Stomach smooth muscle (tissue), 2 donors: ENCODE measurements at regions not wholly inside any gene's neighbourhood (a gene's known extent, or its start where the extent isn't known, plus 50 kb on each side); places are given as distances from the start of the nearest gene placed in this dataset.
"Not testable (repeated sequence)": the region's sequence is repeated elsewhere in the genome, so short reads cannot be mapped to it uniquely, and the experiment has no call there.

Source experiments
- H3K27ac ChIP-seq: one replicate; pipeline ENCODE4 v1.7.0; 2013; ENCODE audit warnings: mild to moderate bottlenecking, low read length, inconsistent platforms
- H3K27me3 ChIP-seq, 2 donors: one replicate each; pipeline ENCODE4 v1.7.0; 2013; ENCODE audit warnings: low read length in 2 of 2; ENCODE audit not compliant: insufficient read depth in 2 of 2, control insufficient read depth in 1 of 2
- H3K36me3 ChIP-seq, 2 donors: one replicate each; pipeline ENCODE4 v1.7.0; 2013; ENCODE audit warnings: low read length in 2 of 2; ENCODE audit not compliant: control insufficient read depth in 2 of 2, insufficient read depth in 2 of 2
- H3K4me1 ChIP-seq: one replicate; pipeline ENCODE4 v1.7.0; 2013; ENCODE audit warnings: low read length; ENCODE audit not compliant: control insufficient read depth, insufficient read depth
- H3K4me3 ChIP-seq, 2 donors: one replicate each; pipeline ENCODE4 v1.7.0; 2013; ENCODE audit warnings: low read length in 2 of 2
- H3K9ac ChIP-seq, 2 donors: one replicate each; pipeline ENCODE4 v1.7.0; 2013; ENCODE audit warnings: low read length in 2 of 2, mild to moderate bottlenecking in 1 of 2
- H3K9me3 ChIP-seq, 2 donors: one replicate each; pipeline ENCODE4 v1.7.0; 2013; ENCODE audit warnings: low read length in 2 of 2; ENCODE audit not compliant: control insufficient read depth in 2 of 2
- donor health status: healthy.
- donor health status: Pancreatic carcinoma.

DNA sequence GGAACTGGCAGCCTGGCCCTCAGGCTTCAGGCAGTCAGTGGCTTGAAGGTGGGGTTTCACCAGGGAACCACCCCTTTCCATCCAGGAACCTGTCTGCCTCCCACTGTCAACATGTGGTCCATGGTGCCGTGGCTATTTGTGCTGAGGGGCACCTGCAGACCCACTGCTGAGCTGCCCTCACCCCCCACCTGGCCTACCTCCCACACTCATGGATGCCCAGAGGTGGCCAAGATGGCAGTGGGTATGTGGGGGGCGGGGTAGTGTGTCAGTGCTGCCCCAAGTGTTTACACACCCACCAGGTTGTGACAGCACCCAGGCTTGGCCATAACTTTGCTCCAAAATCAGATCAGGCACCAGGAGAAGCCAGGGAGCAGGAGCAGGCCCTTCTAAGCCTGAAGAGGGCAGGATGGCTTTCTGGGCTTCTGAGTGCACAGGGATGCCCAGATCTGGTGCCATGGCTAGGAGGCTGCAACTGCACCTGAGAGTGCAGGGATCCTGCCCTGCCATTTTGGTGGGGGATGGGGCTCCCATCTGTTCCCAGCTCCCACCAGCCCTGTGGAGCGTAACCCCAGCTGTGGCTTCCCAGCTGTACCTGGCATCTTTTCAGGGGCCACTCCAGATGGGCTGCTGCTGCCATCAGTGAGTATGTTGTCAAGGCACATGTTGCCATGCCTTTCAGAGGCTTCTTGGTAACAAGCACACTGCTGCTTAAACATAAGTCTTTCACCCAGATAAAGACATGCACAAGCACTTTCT lies 263.9 kb downstream of the LRIG3 start:
- Histone ChIP-seq H3K4me1 (no peaks in the 10 kb centered on the region), H3K4me3 (no peak overlapping the region), H3K27ac (no peak overlapping the region), H3K27me3 (no peaks in the 10 kb centered on the region), H3K36me3 (no peaks in the 10 kb centered on the region), H3K9ac (no peak overlapping the region), H3K9me3 (no peaks in the 10 kb centered on the region)

DNA sequence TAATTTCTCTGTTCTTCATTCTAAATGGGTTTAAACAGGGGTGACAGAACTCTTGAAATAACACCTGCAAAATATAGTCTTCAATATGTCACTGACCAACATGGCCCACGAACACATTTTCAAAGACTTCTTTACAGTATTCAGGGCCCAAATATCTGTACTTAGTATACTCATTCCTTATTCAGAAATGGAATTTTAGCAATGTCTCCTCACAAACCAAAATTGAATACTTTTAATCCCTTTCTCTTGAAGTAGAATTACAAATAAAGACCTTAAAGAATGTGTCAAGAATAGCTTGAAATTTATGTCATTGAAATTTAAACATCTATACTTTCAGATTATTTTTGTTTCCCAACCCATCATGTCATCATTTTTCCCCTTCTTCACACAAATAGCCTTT lies 263.1 kb downstream of the LRIG3 start:
- Histone ChIP-seq H3K36me3 (no peaks in the 10 kb centered on the region), H3K4me3 (no peak overlapping the region)

DNA sequence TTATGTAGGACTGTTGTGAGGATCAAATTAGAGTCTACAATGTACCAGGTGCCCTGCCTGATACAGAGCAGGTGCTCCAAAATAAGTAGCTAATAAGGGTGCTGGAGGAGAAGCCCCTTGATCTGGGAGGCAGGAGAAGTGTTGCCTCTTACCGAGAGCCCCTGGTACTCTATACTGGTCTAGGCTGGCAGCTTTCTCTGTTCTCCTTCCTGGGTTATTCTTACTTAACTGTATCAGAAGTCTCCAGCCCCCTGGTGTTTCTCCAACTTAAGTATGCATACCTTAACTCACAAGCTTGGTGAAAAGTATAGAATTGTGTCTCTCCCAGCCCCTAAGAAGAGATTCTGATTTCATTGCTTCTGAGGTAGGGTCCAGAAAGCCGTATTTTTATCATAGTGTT lies 254.9 kb downstream of the LRIG3 start:
- Histone ChIP-seq H3K4me1 (no peaks in the 10 kb centered on the region), H3K36me3 (no peaks in the 10 kb centered on the region), H3K9me3 (no peaks in the 10 kb centered on the region), H3K9ac (no peak overlapping the region), H3K4me3 (no peak overlapping the region), H3K27ac (no peak overlapping the region), H3K27me3 (no peaks in the 10 kb centered on the region)

More for the DNA sequence above, 263.1 kb downstream of the LRIG3 start:
- H3K9ac ChIP-seq: no peak overlapping the region
- H3K9me3 ChIP-seq: no peaks in the 10 kb centered on the region
- H3K4me1 ChIP-seq: no peaks in the 10 kb centered on the region
- H3K27ac ChIP-seq: no peak overlapping the region
- no peaks in the 10 kb centered on the region for H3K27me3 ChIP-seq

DNA sequence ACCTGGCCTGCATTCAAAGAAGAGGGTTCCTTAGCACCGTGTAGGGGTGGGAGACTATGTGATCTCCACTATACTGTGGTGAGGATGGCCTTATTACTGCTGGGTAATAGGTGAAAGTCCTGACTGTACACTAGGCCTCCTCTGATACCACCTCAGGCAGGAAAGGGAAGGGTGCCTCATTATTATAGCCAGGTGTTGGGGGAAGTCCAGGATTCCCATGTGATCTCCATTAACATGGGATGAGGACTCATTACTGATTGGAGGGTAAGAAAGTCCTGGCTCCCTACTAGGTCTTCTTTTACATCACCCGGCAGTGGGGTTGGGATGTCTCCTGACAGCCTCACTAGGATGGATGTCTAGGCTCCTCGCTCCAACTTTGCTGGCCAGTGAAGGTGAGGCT lies 252.1 kb downstream of the LRIG3 start:
- no peak overlapping the region for H3K4me3 ChIP-seq
- H3K9me3 ChIP-seq: no peaks in the 10 kb centered on the region
- no peaks in the 10 kb centered on the region for H3K36me3 ChIP-seq
- no peak overlapping the region for H3K9ac ChIP-seq
- no peaks in the 10 kb centered on the region for H3K27me3 ChIP-seq
- H3K4me1 ChIP-seq: no peaks in the 10 kb centered on the region
- H3K27ac ChIP-seq: no peak overlapping the region

DNA sequence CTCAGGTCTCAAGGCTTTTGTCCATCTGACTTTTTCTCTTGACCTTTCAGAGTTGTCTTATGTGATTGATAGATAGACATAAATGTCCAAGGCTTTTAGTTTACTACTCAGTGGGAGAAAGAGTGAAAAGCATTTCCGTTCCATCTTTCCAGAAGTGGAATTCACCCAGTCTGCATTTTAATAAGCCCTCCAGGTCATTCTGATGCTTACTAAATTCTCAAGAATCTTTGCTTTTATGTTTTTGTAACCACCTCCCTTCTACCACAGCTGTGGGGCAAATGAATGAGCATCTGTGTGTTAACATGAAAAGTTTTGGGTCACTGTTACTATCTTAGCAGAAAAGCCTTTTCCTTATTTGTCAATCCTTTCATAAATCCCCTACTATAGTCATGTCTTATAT lies 251.4 kb downstream of the LRIG3 start:
- Histone ChIP-seq H3K9ac (no peak overlapping the region), H3K27ac (no peak overlapping the region), H3K36me3 (no peaks in the 10 kb centered on the region), H3K4me1 (no peaks in the 10 kb centered on the region), H3K9me3 (no peaks in the 10 kb centered on the region), H3K4me3 (no peak overlapping the region), H3K27me3 (no peaks in the 10 kb centered on the region)

DNA sequence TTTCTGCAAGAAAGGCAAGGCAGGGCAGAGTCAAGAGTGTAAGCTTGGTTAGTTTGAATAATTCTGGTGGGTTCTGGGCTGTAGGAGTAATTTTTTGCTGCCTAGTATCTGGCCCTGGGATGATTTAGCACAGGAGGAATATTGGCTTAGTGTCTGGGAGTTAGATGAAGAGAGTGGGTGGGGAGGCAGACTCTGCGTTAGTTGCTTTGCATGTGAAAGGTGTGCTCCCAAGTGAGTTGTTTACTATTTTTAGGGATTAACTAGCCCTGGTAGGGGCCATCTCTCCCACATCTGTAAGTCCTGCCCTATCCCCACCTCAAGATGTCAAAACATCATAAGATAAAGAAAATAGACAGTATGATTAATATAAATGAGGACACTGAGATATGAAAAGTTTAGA lies 249.7 kb downstream of the LRIG3 start:
- no peak overlapping the region for H3K4me3 ChIP-seq
- H3K27me3 ChIP-seq: no peaks in the 10 kb centered on the region
- no peaks in the 10 kb centered on the region for H3K36me3 ChIP-seq
- no peaks in the 10 kb centered on the region for H3K9me3 ChIP-seq
- no peak overlapping the region for H3K9ac ChIP-seq
- no peak overlapping the region for H3K27ac ChIP-seq
- H3K4me1 ChIP-seq: no peaks in the 10 kb centered on the region

DNA sequence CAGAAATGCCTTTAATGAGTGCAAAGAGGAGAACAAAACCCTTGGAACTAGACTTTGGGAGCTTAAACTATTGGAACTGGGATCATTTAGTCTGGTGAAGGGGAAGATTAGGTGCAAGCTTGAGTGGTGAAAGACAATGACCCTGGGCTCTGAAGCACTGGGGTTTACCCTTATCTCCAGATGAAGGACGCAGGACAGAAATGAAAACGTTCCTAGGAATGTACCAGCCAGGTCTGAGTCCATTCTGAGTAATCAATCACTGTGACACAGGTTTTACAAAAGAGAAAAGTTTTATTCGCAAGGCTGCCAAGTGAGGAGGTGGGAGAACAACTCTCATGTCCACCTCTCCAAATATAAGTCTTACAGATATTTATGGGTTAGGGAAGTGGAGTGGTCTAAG lies 249.1 kb downstream of the LRIG3 start:
- Histone ChIP-seq H3K27me3 (no peaks in the 10 kb centered on the region), H3K27ac (no peak overlapping the region), H3K9ac (no peak overlapping the region), H3K36me3 (no peaks in the 10 kb centered on the region), H3K4me3 (no peak overlapping the region), H3K4me1 (no peaks in the 10 kb centered on the region), H3K9me3 (no peaks in the 10 kb centered on the region)

DNA sequence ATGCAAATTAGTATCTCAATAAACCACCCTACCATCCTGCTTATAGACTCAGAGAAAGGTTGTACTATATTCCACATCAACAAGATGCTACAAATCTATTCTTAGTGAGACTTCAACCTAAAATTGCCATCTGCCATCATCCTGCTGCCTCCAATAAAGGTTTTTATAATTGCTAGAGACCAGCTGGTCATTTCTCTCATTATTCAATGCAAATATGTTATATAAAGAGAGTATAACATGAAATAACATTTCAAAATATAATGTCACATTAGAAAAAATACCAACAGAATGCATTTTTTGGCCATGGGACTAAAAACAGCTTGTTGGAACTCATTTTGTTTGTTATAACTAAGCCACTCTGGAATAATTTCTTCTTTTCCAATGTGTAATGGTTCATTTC lies 247.3 kb downstream of the LRIG3 start:
- Histone ChIP-seq H3K27me3 (no peaks in the 10 kb centered on the region), H3K4me3 (no peak overlapping the region), H3K9me3 (no peaks in the 10 kb centered on the region), H3K9ac (no peak overlapping the region), H3K4me1 (no peaks in the 10 kb centered on the region), H3K27ac (no peak overlapping the region), H3K36me3 (no peaks in the 10 kb centered on the region)

DNA sequence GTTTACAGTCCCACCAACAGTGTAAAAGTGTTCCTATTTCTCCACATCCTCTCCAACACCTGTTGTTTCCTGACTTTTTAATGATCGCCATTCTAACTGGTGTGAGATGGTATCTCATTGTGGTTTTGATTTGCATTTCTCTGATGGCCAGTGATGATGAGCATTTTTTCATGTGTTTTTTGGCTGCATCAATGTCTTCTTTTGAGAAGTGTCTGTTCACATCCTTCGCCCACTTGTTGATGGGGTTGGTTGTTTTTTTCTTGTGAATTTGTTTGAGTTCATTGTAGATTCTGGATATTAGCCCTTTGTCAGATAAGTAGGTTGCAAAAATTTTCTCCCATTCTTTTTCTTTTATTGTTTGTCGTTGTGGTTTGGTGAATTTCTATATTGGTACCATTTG lies 242.5 kb downstream of the LRIG3 start:
- H3K36me3 ChIP-seq, H3K9me3 ChIP-seq, H3K27me3 ChIP-seq, H3K9ac ChIP-seq, H3K27ac ChIP-seq, H3K4me1 ChIP-seq, H3K4me3 ChIP-seq: not testable (repeated sequence)

DNA sequence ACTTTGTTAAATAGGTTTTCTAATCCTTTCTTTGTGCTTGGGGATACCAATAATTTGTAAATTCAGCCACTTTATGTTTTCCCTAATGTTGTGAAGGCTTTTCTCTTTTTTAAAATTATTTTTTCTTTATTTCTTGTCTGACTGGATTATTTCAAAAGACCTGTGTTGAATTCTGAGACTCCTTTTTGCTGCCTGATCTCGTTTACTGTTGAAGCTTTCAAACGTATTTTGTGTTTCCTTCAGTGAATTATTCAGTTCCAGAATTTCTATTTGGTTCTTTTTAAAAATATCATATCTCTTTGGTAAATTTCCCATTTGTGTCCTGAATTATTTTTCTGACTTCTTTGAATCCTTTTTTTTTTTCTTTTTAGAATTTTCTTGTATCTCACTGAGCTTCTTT lies 241.6 kb downstream of the LRIG3 start:
- Histone ChIP-seq H3K27ac (no peak overlapping the region), H3K9ac (no peak overlapping the region), H3K36me3 (no peaks in the 10 kb centered on the region), H3K4me1 (no peaks in the 10 kb centered on the region), H3K4me3 (no peak overlapping the region), H3K27me3 (no peaks in the 10 kb centered on the region), H3K9me3 (peaks cover 0 to 7% of the 10 kb centered on the region in 2 donors)

DNA sequence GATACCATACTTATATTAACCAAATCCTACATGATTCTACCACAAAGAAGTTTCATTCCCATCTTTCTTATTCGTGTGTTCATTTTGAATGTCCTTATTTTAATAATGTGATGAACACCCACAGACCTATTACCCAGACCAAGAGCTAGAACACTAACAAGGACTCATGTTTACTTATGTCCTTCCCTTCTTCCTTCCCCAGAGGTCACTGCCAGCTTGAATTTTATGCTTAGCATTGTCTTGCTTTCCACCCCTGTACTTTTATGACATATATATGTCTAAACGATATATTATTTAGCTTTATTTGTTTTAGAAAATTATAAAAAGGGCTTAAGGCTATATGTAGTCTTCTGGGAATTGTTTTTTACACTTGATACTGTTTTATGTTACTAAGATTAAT lies 238.6 kb downstream of the LRIG3 start:
- no peak overlapping the region for H3K4me3 ChIP-seq
- H3K27ac ChIP-seq: no peak overlapping the region
- no peaks in the 10 kb centered on the region for H3K36me3 ChIP-seq
- no peaks in the 10 kb centered on the region for H3K4me1 ChIP-seq
- no peak overlapping the region for H3K9ac ChIP-seq
- peaks cover 0 to 7% of the 10 kb centered on the region in 2 donors for H3K9me3 ChIP-seq
- no peaks in the 10 kb centered on the region for H3K27me3 ChIP-seq
